Trophoblast cell (in vitro differentiated cells and primary cell): ENCODE measurements at regions not wholly inside any gene's neighbourhood (a gene's known extent, or its start where the extent isn't known, plus 50 kb on each side); places are given as distances from the start of the nearest gene placed in this dataset.
A peak's percentile ranks its signal among the peaks of the same experiment; 100 is the strongest.

Experiments
- DNase-seq, 2 donors: peaks; one replicate each; pipeline ENCODE4 v3.0.0-alpha.2; 2016
- H2AFZ ChIP-seq: 2 replicates; pipeline ENCODE4 v1.6.1; 2013; ENCODE audit warnings: low read length, moderate library complexity, mild to moderate bottlenecking; ENCODE audit not compliant: insufficient read depth, poor library complexity
- H2AK5ac ChIP-seq: 2 replicates; pipeline ENCODE4 v1.6.1; 2013; ENCODE audit warnings: mild to moderate bottlenecking, low read length
- H2BK120ac ChIP-seq: 2 replicates; pipeline ENCODE4 v1.6.1; 2013; ENCODE audit warnings: low read length, mild to moderate bottlenecking, moderate library complexity; ENCODE audit not compliant: insufficient read depth, poor library complexity
- H2BK12ac ChIP-seq: 2 replicates; pipeline ENCODE4 v1.6.1; 2013; ENCODE audit warnings: mild to moderate bottlenecking, low read length, moderate library complexity
- H2BK5ac ChIP-seq: 2 replicates; pipeline ENCODE4 v1.6.1; 2013; ENCODE audit warnings: low read length, low read depth, moderate library complexity, mild to moderate bottlenecking; ENCODE audit not compliant: poor library complexity
- H3K14ac ChIP-seq: 2 replicates; pipeline ENCODE4 v1.6.1; 2013; ENCODE audit warnings: mild to moderate bottlenecking, low read length
- H3K18ac ChIP-seq: 2 replicates; pipeline ENCODE4 v1.6.1; 2013; ENCODE audit warnings: mild to moderate bottlenecking, low read length
- H3K23ac ChIP-seq: 2 replicates; pipeline ENCODE4 v1.6.1; 2013; ENCODE audit warnings: low read length
- H3K27ac ChIP-seq: 2 replicates; pipeline ENCODE4 v1.5.1; 2013; ENCODE audit warnings: low read depth, mild to moderate bottlenecking, inconsistent platforms, low read length, moderate library complexity
- H3K27me3 ChIP-seq: 2 replicates; pipeline ENCODE4 v1.6.1; 2013; ENCODE audit warnings: inconsistent platforms, mild to moderate bottlenecking, low read length, moderate library complexity; ENCODE audit not compliant: insufficient read depth
- H3K36me3 ChIP-seq, 2 experiments: 1 replicate in 1 of 2; 2 replicates in 1 of 2; pipeline ENCODE4 v1.6.1; 2013; ENCODE audit warnings: low read length in 2 of 2, mild to moderate bottlenecking in 2 of 2, moderate library complexity in 1 of 2; ENCODE audit not compliant: insufficient read depth in 2 of 2, control insufficient read depth in 1 of 2
- H3K4ac ChIP-seq: 2 replicates; pipeline ENCODE4 v1.6.1; 2013; ENCODE audit warnings: low read depth, mild to moderate bottlenecking, low read length, moderate library complexity
- H3K4me1 ChIP-seq, 2 experiments: 1 replicate in 1 of 2; 2 replicates in 1 of 2; pipeline ENCODE4 v1.6.1; 2013; ENCODE audit warnings: low read length in 2 of 2, mild to moderate bottlenecking in 2 of 2, moderate library complexity in 1 of 2; ENCODE audit not compliant: insufficient read depth in 2 of 2, control insufficient read depth in 1 of 2
- H3K4me2 ChIP-seq: 2 replicates; pipeline ENCODE4 v1.6.1; 2013; ENCODE audit warnings: inconsistent platforms, mild to moderate bottlenecking, low read length, moderate library complexity
- H3K4me3 ChIP-seq: 2 replicates; pipeline ENCODE4 v1.5.1; 2013; ENCODE audit warnings: mild to moderate bottlenecking, low read depth, low read length, inconsistent platforms
- H3K79me1 ChIP-seq: one replicate; pipeline ENCODE4 v1.6.1; 2013; ENCODE audit warnings: low read length
- H3K79me2 ChIP-seq: 2 replicates; pipeline ENCODE4 v1.6.1; 2013; ENCODE audit warnings: low read length, mild to moderate bottlenecking; ENCODE audit not compliant: control insufficient read depth, insufficient read depth, poor library complexity
- H3K9ac ChIP-seq: 2 replicates; pipeline ENCODE4 v1.6.1; 2013; ENCODE audit warnings: mild to moderate bottlenecking, low read length
- H3K9me3 ChIP-seq: 2 replicates; pipeline ENCODE4 v1.6.1; 2013; ENCODE audit warnings: low read depth, mild to moderate bottlenecking, control low read depth, inconsistent platforms, low read length; ENCODE audit not compliant: insufficient read depth
- H4K12ac ChIP-seq: 2 replicates; pipeline ENCODE4 v1.6.1; 2013; ENCODE audit warnings: low read depth, mild to moderate bottlenecking, low read length, moderate library complexity
- H4K8ac ChIP-seq: 2 replicates; pipeline ENCODE4 v1.6.1; 2013; ENCODE audit warnings: low read depth, mild to moderate bottlenecking, low read length, moderate library complexity
- H4K91ac ChIP-seq: one replicate; pipeline ENCODE4 v1.6.1; 2013; ENCODE audit warnings: low read depth, mild to moderate bottlenecking, low read length, moderate library complexity
- WGBS: extraction: QIAGEN DNeasy Blood & Tissue Kit; methylation state at CpG from one replicate; pipeline ENCODE4 v1.1.7; 2013; ENCODE audit warnings: missing lambda C conversion rate; ENCODE audit not compliant: insufficient read length, insufficient coverage; ENCODE audit errors: extremely low coverage; 5-methylcytosine and 5-hydroxymethylcytosine counted together

- Histone ChIP-seq H2AFZ (no peak overlapping the region), H3K27ac (no peak overlapping the region), H3K18ac (no peak overlapping the region), H3K9ac (no peak overlapping the region), H3K14ac (no peak overlapping the region), H2BK12ac (no peak overlapping the region), H3K36me3 (no peaks in the 10 kb centered on the region), H4K8ac (no peak overlapping the region), H3K27me3 (no peaks in the 10 kb centered on the region), H3K79me1 (no peaks in the 10 kb centered on the region), H3K4me3 (no peak overlapping the region), H2BK120ac (no peak overlapping the region), H4K12ac (no peak overlapping the region), H3K79me2 (no peaks in the 10 kb centered on the region), H4K91ac (no peak overlapping the region), H3K4ac (no peak overlapping the region), H3K4me2 (no peak overlapping the region), H3K4me1 (no peaks in the 10 kb centered on the region), H2BK5ac (no peak overlapping the region), H3K23ac (no peak overlapping the region), H3K9me3 (no peaks in the 10 kb centered on the region), H2AK5ac (no peak overlapping the region)
- no CpG with 5 or more reads among the region's 2 CpGs for WGBS
- DNase-seq, result no peak
These were observed 1641.7 kb downstream of the OTOL1 start for GRCh38 chr3:163138258-163138657.

GRCh38 chr3:163132111-163132510, 1635.5 kb downstream of the OTOL1 start:
- H2BK120ac ChIP-seq, result no peak overlapping the region
- no peaks in the 10 kb centered on the region for H3K9me3 ChIP-seq
- WGBS, result no CpG with 5 or more reads among the region's 5 CpGs
- H3K4me1 ChIP-seq, result no peaks in the 10 kb centered on the region
- H3K4me3 ChIP-seq, result no peak overlapping the region
- H3K79me1 ChIP-seq, result no peaks in the 10 kb centered on the region
- no peak overlapping the region for H3K14ac ChIP-seq
- DNase-seq, result no peak
- no peak overlapping the region for H2BK12ac ChIP-seq
- H3K4ac ChIP-seq, result no peak overlapping the region
- no peak overlapping the region for H2AFZ ChIP-seq
- H4K12ac ChIP-seq, result no peak overlapping the region
- H2BK5ac ChIP-seq, result no peak overlapping the region
- no peak overlapping the region for H3K27ac ChIP-seq
- no peaks in the 10 kb centered on the region for H3K79me2 ChIP-seq
- H4K8ac ChIP-seq, result no peak overlapping the region
- no peak overlapping the region for H3K18ac ChIP-seq
- H3K23ac ChIP-seq, result no peak overlapping the region
- no peaks in the 10 kb centered on the region for H3K27me3 ChIP-seq
- H3K4me2 ChIP-seq, result no peak overlapping the region
- H3K9ac ChIP-seq, result no peak overlapping the region
- H3K36me3 ChIP-seq, result no peaks in the 10 kb centered on the region
- H4K91ac ChIP-seq, result no peak overlapping the region
- H2AK5ac ChIP-seq, result no peak overlapping the region

GRCh38 chr3:163129287-163129686, 1632.7 kb downstream of the OTOL1 start:
- H3K4ac ChIP-seq, result no peak overlapping the region
- no peak overlapping the region for H2AFZ ChIP-seq
- H3K27ac ChIP-seq, result no peak overlapping the region
- no peak overlapping the region for H3K4me2 ChIP-seq
- no peaks in the 10 kb centered on the region for H3K79me1 ChIP-seq
- H4K12ac ChIP-seq, result no peak overlapping the region
- H2BK5ac ChIP-seq, result no peak overlapping the region
- no peak overlapping the region for H3K18ac ChIP-seq
- H3K27me3 ChIP-seq, result no peaks in the 10 kb centered on the region
- no peak overlapping the region for H2AK5ac ChIP-seq
- peaks cover 6% of the 10 kb centered on the region for H3K9me3 ChIP-seq
- H4K91ac ChIP-seq, result no peak overlapping the region
- no peak overlapping the region for H3K14ac ChIP-seq
- no peak overlapping the region for H2BK120ac ChIP-seq
- H4K8ac ChIP-seq, result no peak overlapping the region
- peak; percentile 45 to 57 for DNase-seq
- no CpG with 5 or more reads among the region's 3 CpGs for WGBS
- H3K4me1 ChIP-seq, result no peaks in the 10 kb centered on the region
- H3K4me3 ChIP-seq, result no peak overlapping the region
- H3K9ac ChIP-seq, result no peak overlapping the region
- H2BK12ac ChIP-seq, result no peak overlapping the region
- no peak overlapping the region for H3K23ac ChIP-seq
- H3K36me3 ChIP-seq, result no peaks in the 10 kb centered on the region
- no peaks in the 10 kb centered on the region for H3K79me2 ChIP-seq

GRCh38 chr3:163126115-163126514, 1629.5 kb downstream of the OTOL1 start:
- Histone ChIP-seq H3K4me1 (no peaks in the 10 kb centered on the region), H4K12ac (no peak overlapping the region), H2BK12ac (no peak overlapping the region), H3K4me2 (no peak overlapping the region), H3K4me3 (no peak overlapping the region), H3K27me3 (no peaks in the 10 kb centered on the region), H2BK120ac (no peak overlapping the region), H3K27ac (no peak overlapping the region), H2BK5ac (no peak overlapping the region), H3K23ac (no peak overlapping the region), H3K36me3 (no peaks in the 10 kb centered on the region), H2AFZ (no peak overlapping the region), H3K9ac (no peak overlapping the region), H2AK5ac (no peak overlapping the region), H3K9me3 (peaks cover 6% of the 10 kb centered on the region), H3K79me2 (no peaks in the 10 kb centered on the region), H3K79me1 (no peaks in the 10 kb centered on the region), H4K8ac (no peak overlapping the region), H3K18ac (no peak overlapping the region), H4K91ac (no peak overlapping the region), H3K14ac (no peak overlapping the region), H3K4ac (no peak overlapping the region)
- no peak for DNase-seq
